ENCODE measurements at regions not wholly inside any gene's neighbourhood (a gene's known extent, or its start where the extent isn't known, plus 50 kb on each side); places are given as distances from the start of the nearest gene placed in this dataset.

DNA sequence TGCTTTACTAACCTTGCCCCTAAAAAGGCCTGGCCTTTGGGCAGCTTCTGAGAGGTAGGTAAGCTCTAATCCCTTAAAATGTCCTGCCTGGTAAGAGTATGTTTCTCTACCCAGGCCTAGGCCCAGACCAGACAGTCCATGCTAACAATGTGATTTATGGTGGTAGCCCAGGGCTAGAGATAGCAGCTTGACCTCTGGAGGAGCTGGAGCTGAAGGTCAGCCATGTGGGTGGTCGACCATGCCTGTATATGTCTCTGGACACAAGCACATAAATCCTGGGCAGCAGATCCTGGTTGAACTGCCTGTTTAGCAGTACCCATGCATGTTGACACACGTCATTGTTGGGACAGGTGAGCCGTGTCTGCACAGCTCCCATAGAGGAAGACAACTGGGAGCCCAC is 62.1 kb upstream of the PHACTR1 start:
- Histone ChIP-seq H3K9me3 (ENCODE audit: low read length) (no peaks in the 10 kb centered on the region), H3K4me2 (ENCODE audit: low read length) (no peak overlapping the region), H3K4me3 (ENCODE audit: low read length) (no peak overlapping the region), H4K20me1 (ENCODE audit: insufficient read depth) (no peaks in the 10 kb centered on the region), H3K9me2 (ENCODE audit: insufficient read depth, low read length) (no peaks in the 10 kb centered on the region), H3K79me2 (replicated peaks; ENCODE audit: insufficient read depth, low read length) (no peaks in the 10 kb centered on the region), H3F3A (ENCODE audit: insufficient read depth, low read length, poor library complexity, severe bottlenecking) (no peaks in the 10 kb centered on the region), H3K36me3 (ENCODE audit: insufficient read depth, low read length) (no peaks in the 10 kb centered on the region), H3K27me3 (ENCODE audit: insufficient read depth, low read depth, low read length) (no peaks in the 10 kb centered on the region), H3K27ac (ENCODE audit: low read length) (no peak overlapping the region), H3K9ac (ENCODE audit: low read length) (no peak overlapping the region), H2AFZ (ENCODE audit: low read depth, low read length) (no peak overlapping the region)
- TF ChIP-seq TAF1 (IDR thresholded peaks at IDR 0.05; ENCODE audit: low read depth) (no peak), EZH2 (IDR thresholded peaks at IDR 0.05; ENCODE audit: borderline replicate concordance, insufficient read depth, low read length, poor library complexity, severe bottlenecking) (no peak), SMC3 (conservative IDR thresholded peaks at IDR 0.05; ENCODE audit: poor library complexity) (no peak), EP300 (conservative IDR thresholded peaks at IDR 0.05; ENCODE audit: poor library complexity, severe bottlenecking) (no peak), RAD21 (conservative IDR thresholded peaks at IDR 0.05) (no peak), MXI1 (conservative IDR thresholded peaks at IDR 0.05; ENCODE audit: poor library complexity, severe bottlenecking) (no peak), POLR2AphosphoS5 (IDR thresholded peaks at IDR 0.05) (no peak)
- TF ChIP-seq, protein P1, sequence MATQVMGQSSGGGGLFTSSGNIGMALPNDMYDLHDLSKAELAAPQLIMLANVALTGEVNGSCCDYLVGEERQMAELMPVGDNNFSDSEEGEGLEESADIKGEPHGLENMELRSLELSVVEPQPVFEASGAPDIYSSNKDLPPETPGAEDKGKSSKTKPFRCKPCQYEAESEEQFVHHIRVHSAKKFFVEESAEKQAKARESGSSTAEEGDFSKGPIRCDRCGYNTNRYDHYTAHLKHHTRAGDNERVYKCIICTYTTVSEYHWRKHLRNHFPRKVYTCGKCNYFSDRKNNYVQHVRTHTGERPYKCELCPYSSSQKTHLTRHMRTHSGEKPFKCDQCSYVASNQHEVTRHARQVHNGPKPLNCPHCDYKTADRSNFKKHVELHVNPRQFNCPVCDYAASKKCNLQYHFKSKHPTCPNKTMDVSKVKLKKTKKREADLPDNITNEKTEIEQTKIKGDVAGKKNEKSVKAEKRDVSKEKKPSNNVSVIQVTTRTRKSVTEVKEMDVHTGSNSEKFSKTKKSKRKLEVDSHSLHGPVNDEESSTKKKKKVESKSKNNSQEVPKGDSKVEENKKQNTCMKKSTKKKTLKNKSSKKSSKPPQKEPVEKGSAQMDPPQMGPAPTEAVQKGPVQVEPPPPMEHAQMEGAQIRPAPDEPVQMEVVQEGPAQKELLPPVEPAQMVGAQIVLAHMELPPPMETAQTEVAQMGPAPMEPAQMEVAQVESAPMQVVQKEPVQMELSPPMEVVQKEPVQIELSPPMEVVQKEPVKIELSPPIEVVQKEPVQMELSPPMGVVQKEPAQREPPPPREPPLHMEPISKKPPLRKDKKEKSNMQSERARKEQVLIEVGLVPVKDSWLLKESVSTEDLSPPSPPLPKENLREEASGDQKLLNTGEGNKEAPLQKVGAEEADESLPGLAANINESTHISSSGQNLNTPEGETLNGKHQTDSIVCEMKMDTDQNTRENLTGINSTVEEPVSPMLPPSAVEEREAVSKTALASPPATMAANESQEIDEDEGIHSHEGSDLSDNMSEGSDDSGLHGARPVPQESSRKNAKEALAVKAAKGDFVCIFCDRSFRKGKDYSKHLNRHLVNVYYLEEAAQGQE (IDR thresholded peaks at IDR 0.05; ENCODE audit: borderline replicate concordance): no peak

DNA sequence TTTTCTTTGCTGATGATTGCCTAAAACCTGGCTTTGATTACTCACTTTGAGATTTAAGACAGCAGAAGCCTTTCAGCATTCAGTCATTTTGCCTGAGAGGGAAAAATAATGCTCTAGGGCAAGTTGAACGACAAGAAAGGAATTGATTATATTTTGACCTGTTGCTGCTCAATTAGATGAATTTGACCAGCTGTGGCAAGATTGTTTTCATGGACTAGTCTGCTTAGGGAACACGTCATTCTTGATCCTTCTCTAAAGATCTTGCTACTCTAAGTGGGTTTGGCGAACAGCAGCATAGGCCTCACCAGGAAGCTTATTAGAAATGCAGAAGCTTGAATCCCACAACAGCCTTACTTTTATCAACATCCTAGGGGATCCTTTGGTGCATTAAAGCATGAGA is 59.7 kb upstream of the PHACTR1 start:
- Histone ChIP-seq H3K9me2 (ENCODE audit: insufficient read depth, low read length) (no peaks in the 10 kb centered on the region), H3K27ac (ENCODE audit: low read length) (no peak overlapping the region), H4K20me1 (ENCODE audit: insufficient read depth) (no peaks in the 10 kb centered on the region), H3K36me3 (ENCODE audit: insufficient read depth, low read length) (no peaks in the 10 kb centered on the region), H3K79me2 (replicated peaks; ENCODE audit: insufficient read depth, low read length) (no peaks in the 10 kb centered on the region), H3K9ac (ENCODE audit: low read length) (no peak overlapping the region), H3K9me3 (ENCODE audit: low read length) (no peaks in the 10 kb centered on the region), H3K4me3 (ENCODE audit: low read length) (no peak overlapping the region), H3K4me2 (ENCODE audit: low read length) (no peak overlapping the region), H3F3A (ENCODE audit: insufficient read depth, low read length, poor library complexity, severe bottlenecking) (no peaks in the 10 kb centered on the region), H3K27me3 (ENCODE audit: insufficient read depth, low read depth, low read length) (no peaks in the 10 kb centered on the region), H2AFZ (ENCODE audit: low read depth, low read length) (no peak overlapping the region)
- no peak for TF ChIP-seq TAF1 (IDR thresholded peaks at IDR 0.05; ENCODE audit: low read depth)
- TF ChIP-seq EZH2 (IDR thresholded peaks at IDR 0.05; ENCODE audit: borderline replicate concordance, insufficient read depth, low read length, poor library complexity, severe bottlenecking): no peak
- TF ChIP-seq RAD21 (conservative IDR thresholded peaks at IDR 0.05): no peak
- no peak for TF ChIP-seq EP300 (conservative IDR thresholded peaks at IDR 0.05; ENCODE audit: poor library complexity, severe bottlenecking)
- TF ChIP-seq MXI1 (conservative IDR thresholded peaks at IDR 0.05; ENCODE audit: poor library complexity, severe bottlenecking): no peak
- TF ChIP-seq, protein P2, sequence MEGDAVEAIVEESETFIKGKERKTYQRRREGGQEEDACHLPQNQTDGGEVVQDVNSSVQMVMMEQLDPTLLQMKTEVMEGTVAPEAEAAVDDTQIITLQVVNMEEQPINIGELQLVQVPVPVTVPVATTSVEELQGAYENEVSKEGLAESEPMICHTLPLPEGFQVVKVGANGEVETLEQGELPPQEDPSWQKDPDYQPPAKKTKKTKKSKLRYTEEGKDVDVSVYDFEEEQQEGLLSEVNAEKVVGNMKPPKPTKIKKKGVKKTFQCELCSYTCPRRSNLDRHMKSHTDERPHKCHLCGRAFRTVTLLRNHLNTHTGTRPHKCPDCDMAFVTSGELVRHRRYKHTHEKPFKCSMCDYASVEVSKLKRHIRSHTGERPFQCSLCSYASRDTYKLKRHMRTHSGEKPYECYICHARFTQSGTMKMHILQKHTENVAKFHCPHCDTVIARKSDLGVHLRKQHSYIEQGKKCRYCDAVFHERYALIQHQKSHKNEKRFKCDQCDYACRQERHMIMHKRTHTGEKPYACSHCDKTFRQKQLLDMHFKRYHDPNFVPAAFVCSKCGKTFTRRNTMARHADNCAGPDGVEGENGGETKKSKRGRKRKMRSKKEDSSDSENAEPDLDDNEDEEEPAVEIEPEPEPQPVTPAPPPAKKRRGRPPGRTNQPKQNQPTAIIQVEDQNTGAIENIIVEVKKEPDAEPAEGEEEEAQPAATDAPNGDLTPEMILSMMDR (IDR thresholded peaks at IDR 0.05; ENCODE audit: poor library complexity, severe bottlenecking): no peak
- TF ChIP-seq POLR2AphosphoS5 (IDR thresholded peaks at IDR 0.05): no peak
- TF ChIP-seq, protein P1 (IDR thresholded peaks at IDR 0.05; ENCODE audit: borderline replicate concordance): no peak
- no peak for TF ChIP-seq SMC3 (conservative IDR thresholded peaks at IDR 0.05; ENCODE audit: poor library complexity)
